Small intestine (tissue), 7 donors: ENCODE measurements at regions not wholly inside any gene's neighbourhood (a gene's known extent, or its start where the extent isn't known, plus 50 kb on each side); places are given as distances from the start of the nearest gene placed in this dataset.

ENCODE experiments used
- DNase-seq, 2 donors: peaks; one replicate each; pipeline versions ENCODE4 v3.0.0 to v3.0.0-alpha.2; 2013
- FAIRE-seq: peaks from 2 replicates; lab custom pipeline; 2012; peaks lifted over from hg19 to GRCh38; lab: Jason Lieb, UNC
- H3K27ac ChIP-seq, 3 donors: one replicate each; pipeline ENCODE4 v1.5.1; 2013; ENCODE audit warnings: low read length in 2 of 3, mild to moderate bottlenecking in 2 of 3, control low read depth in 1 of 3, inconsistent platforms in 1 of 3, low read depth in 1 of 3, moderate library complexity in 1 of 3
- H3K27me3 ChIP-seq, 3 donors: one replicate each; pipeline ENCODE4 v1.6.1; 2013; ENCODE audit warnings: low read length in 3 of 3, inconsistent platforms in 1 of 3; ENCODE audit not compliant: control insufficient read depth in 3 of 3, insufficient read depth in 3 of 3
- H3K36me3 ChIP-seq, 3 donors: one replicate each; pipeline ENCODE4 v1.6.1; 2013; ENCODE audit warnings: low read length in 3 of 3, inconsistent platforms in 1 of 3, low read depth in 1 of 3, mild to moderate bottlenecking in 1 of 3, moderate library complexity in 1 of 3; ENCODE audit not compliant: control insufficient read depth in 3 of 3, insufficient read depth in 2 of 3
- H3K4me1 ChIP-seq, 3 donors: one replicate each; pipeline ENCODE4 v1.6.1; 2013; ENCODE audit warnings: low read length in 2 of 3, inconsistent platforms in 1 of 3, low read depth in 1 of 3, mild to moderate bottlenecking in 1 of 3, moderate library complexity in 1 of 3; ENCODE audit not compliant: control insufficient read depth in 3 of 3, insufficient read depth in 2 of 3
- H3K4me3 ChIP-seq, 3 donors: one replicate each; pipeline ENCODE4 v1.5.1; 2013; ENCODE audit warnings: low read length in 3 of 3, control low read depth in 1 of 3, inconsistent platforms in 1 of 3, low read depth in 1 of 3, mild to moderate bottlenecking in 1 of 3, moderate library complexity in 1 of 3
- H3K9me3 ChIP-seq, 2 donors: one replicate each; pipeline ENCODE4 v1.6.1; 2013; ENCODE audit warnings: low read depth in 1 of 2, low read length in 1 of 2; ENCODE audit not compliant: control insufficient read depth in 2 of 2, insufficient read depth in 1 of 2
- WGBS, 3 donors: extraction: QIAGEN DNeasy Blood & Tissue Kit; methylation state at CpG; one replicate each; pipeline ENCODE4 v1.1.7; 2013; 5-methylcytosine and 5-hydroxymethylcytosine counted together
- donor health status: healthy with polysubstance abuse.
- donor health status: control.
- donor health status: control.
- donor health status: Bipolar disorder and iron deficiency.
- donor health status: healthy.

- Histone ChIP-seq H3K27ac (no peak overlapping the region), H3K27me3 (no peaks in the 10 kb centered on the region), H3K4me3 (no peak overlapping the region), H3K36me3 (no peaks in the 10 kb centered on the region), H3K4me1 (peaks cover 0 to 9% (median 0%) of the 10 kb centered on the region in 3 donors), H3K9me3 (no peaks in the 10 kb centered on the region)
- DNase-seq (no peak), FAIRE-seq (no peak)
- 67 to 77% (median 71%) methylated on average over 8 of the region's 8 CpGs for WGBS, 3 donors
These were observed 56.0 kb upstream of the DCD start for GRCh38 chr12:54704202-54704601.

DNA sequence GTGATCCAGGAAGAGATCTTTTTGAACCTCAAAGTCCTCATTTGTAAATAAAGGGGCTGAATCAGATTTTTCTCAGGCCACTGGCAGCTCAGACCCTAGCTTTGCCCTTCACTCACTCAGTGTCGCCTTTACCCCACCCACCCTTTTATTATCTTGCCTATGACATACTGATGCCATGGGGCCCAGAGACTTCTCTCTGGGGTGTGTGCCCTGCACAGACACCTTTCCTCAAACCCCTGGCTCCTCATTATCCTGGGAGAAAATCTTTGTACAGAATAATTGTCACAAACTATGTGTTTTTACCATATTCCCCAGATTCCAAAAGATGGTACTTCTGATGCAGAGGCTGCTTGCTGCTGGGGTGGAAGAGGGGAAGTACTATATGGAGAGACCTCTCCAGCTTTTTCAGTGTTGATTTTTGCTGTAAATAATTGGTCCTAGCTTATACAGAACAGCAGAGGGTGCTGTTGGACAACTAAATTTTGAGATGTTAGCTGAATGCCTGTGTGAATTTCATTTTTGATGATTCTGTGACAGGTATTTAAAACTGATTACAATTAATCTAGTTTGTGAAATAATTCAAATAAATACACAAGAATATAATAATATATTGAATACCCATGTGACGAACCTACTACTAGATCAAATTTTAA, 53.9 kb upstream of the DCD start:
- peaks cover 0 to 11% (median 0%) of the 10 kb centered on the region in 3 donors for H3K4me1 ChIP-seq
- no peaks in the 10 kb centered on the region for H3K9me3 ChIP-seq
- DNase-seq (peak; percentile 40 to 70), FAIRE-seq (peak; percentile 10)
- H3K27ac ChIP-seq: no peak overlapping the region
- H3K4me3 ChIP-seq: no peak overlapping the region
- no peaks in the 10 kb centered on the region for H3K36me3 ChIP-seq
- WGBS, 3 donors: 14 to 22% (median 17%) methylated on average over 2 of the region's 2 CpGs
- H3K27me3 ChIP-seq: peaks cover 0 to 2% (median 0%) of the 10 kb centered on the region in 3 donors

- Histone ChIP-seq H3K27me3 (peaks cover 0 to 2% (median 0%) of the 10 kb centered on the region in 3 donors), H3K9me3 (no peaks in the 10 kb centered on the region), H3K27ac (no peak overlapping the region), H3K36me3 (no peaks in the 10 kb centered on the region), H3K4me1 (peaks cover 0 to 11% (median 0%) of the 10 kb centered on the region in 3 donors), H3K4me3 (no peak overlapping the region)
- DNase-seq: no peak
- 66 to 82% (median 75%) methylated on average over 2 of the region's 2 CpGs for WGBS, 3 donors
- no peak for FAIRE-seq
These were observed 52.7 kb upstream of the DCD start for GRCh38 chr12:54700849-54701248.

DNA sequence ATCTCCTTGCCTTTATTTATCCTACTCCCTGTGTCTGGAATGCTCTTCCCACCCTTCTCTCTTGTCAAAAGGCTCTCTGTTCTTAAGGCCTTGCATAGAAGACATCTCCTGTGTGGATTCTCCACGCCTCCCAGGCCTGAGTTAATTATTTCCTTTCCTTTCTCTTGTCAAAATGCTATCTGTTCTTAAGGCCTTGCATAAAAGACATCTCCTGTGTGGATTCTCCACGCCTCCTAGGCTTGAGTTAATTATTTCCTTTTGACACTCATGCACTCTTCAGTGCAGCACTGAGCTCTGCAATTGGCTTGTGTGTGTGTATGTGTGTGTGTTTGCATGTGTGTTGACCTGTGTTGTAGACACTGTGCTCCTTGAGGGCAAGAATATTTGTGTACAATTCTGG, 52.1 kb upstream of the DCD start:
- WGBS, 3 donors: 12 to 37% (median 22%) methylated on average over 2 of the region's 2 CpGs
- no peak for FAIRE-seq
- Histone ChIP-seq H3K4me1 (peaks cover 0 to 11% (median 0%) of the 10 kb centered on the region in 3 donors), H3K36me3 (no peaks in the 10 kb centered on the region), H3K4me3 (no peak overlapping the region), H3K27me3 (peaks cover 0 to 2% (median 0%) of the 10 kb centered on the region in 3 donors), H3K27ac (no peak overlapping the region), H3K9me3 (no peaks in the 10 kb centered on the region)
- DNase-seq: peak in 1 of 2 donors; percentile 63
